ENCODE measurements at regions not wholly inside any gene's neighbourhood (a gene's known extent, or its start where the extent isn't known, plus 50 kb on each side); places are given as distances from the start of the nearest gene placed in this dataset.
"Not testable (repeated sequence)": the region's sequence is repeated elsewhere in the genome, so short reads cannot be mapped to it uniquely, and the experiment has no call there.

DNA sequence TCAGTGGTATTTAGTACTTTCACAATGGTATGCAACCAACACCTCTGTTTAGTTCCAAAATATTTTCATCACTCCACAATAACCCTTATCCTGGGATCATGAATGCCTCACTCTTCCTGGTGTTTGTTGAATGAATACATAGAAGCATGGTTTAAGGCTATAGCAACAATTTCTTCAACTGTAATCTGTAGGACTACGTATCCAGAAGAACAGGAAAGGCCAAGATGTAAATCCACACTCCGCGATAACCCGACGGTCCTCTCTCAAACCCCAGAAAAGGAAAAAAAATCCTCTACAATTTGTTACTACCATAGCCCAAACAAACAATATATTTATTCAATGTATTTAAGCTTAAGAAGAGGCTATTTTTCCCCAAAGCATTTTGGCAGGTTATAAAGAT is 141.4 kb upstream of the SALL4 start:
- TF ChIP-seq, protein P1, sequence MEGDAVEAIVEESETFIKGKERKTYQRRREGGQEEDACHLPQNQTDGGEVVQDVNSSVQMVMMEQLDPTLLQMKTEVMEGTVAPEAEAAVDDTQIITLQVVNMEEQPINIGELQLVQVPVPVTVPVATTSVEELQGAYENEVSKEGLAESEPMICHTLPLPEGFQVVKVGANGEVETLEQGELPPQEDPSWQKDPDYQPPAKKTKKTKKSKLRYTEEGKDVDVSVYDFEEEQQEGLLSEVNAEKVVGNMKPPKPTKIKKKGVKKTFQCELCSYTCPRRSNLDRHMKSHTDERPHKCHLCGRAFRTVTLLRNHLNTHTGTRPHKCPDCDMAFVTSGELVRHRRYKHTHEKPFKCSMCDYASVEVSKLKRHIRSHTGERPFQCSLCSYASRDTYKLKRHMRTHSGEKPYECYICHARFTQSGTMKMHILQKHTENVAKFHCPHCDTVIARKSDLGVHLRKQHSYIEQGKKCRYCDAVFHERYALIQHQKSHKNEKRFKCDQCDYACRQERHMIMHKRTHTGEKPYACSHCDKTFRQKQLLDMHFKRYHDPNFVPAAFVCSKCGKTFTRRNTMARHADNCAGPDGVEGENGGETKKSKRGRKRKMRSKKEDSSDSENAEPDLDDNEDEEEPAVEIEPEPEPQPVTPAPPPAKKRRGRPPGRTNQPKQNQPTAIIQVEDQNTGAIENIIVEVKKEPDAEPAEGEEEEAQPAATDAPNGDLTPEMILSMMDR (IDR thresholded peaks at IDR 0.05; ENCODE audit: poor library complexity, severe bottlenecking), result no peak
- Histone ChIP-seq H3K4me3 (ENCODE audit: severe bottlenecking) (no peak overlapping the region), H3K27ac (ENCODE audit: poor library complexity, severe bottlenecking) (no peak overlapping the region), H3K9me3 (ENCODE audit: severe bottlenecking) (no peaks in the 10 kb centered on the region), H3K36me3 (ENCODE audit: low read depth) (no peaks in the 10 kb centered on the region), H3K27me3 (ENCODE audit: insufficient read depth, poor library complexity, severe bottlenecking) (no peaks in the 10 kb centered on the region), H3K4me1 (ENCODE audit: insufficient read depth, poor library complexity, severe bottlenecking) (peaks cover 6% of the 10 kb centered on the region)
- no peak for DNase-seq (ENCODE audit: low spot score)
- no peak for ATAC-seq (ENCODE audit: low read depth)

DNA sequence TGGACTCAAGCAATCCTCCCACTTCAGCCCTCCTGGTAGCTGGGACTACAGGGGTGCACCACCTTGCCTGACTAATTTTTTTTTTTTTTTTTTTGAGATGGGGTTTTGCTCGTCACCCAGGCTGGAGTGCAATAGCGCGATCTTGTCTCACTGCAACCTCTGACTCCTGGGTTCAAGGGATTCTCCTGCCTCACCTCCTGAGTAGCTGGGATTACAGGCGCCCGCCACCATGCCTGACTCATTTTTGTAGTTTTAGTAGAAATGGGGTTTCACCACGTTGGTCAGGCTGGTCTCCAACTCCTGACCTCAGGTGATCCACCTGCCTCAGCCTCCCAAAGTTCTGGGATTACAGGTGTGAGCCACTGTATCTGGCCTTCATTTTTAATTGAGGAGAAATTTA is 141.0 kb upstream of the SALL4 start:
- H3K4me3 ChIP-seq (ENCODE audit: severe bottlenecking); H3K9me3 ChIP-seq (ENCODE audit: severe bottlenecking); H3K36me3 ChIP-seq (ENCODE audit: low read depth); ATAC-seq (ENCODE audit: low read depth); H3K27ac ChIP-seq (ENCODE audit: poor library complexity, severe bottlenecking); DNase-seq (ENCODE audit: low spot score); H3K27me3 ChIP-seq (ENCODE audit: insufficient read depth, poor library complexity, severe bottlenecking): not testable (repeated sequence)
- H3K4me1 ChIP-seq (ENCODE audit: insufficient read depth, poor library complexity, severe bottlenecking), result peaks cover 11% of the 10 kb centered on the region

GRCh38 chr20:51941503-51941902 is 139.2 kb upstream of the SALL4 start:
- H3K36me3 ChIP-seq (ENCODE audit: low read depth), result no peaks in the 10 kb centered on the region
- ATAC-seq (ENCODE audit: low read depth), result no peak
- H3K27me3 ChIP-seq (ENCODE audit: insufficient read depth, poor library complexity, severe bottlenecking), result no peaks in the 10 kb centered on the region

DNA sequence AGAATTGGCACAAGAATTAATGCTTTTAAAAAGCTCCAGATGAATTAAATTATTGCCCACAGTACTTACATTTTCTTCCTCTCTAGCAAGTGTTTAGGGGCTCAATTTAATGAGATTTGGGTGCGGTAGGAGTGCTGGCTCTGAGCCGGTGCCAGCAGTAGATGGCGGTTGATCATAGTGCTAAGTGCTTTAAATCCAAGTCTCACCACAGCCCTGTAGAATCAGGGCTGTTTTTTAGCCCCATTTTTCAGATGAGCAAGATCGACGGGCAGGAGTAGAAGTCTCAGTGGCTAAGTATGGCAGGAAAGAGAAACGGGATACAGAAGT is 136.9 kb upstream of the SALL4 start:
- no peaks in the 10 kb centered on the region for H3K27me3 ChIP-seq (ENCODE audit: insufficient read depth, poor library complexity, severe bottlenecking)
- no peak overlapping the region for H3K4me3 ChIP-seq (ENCODE audit: severe bottlenecking)
- H3K27ac ChIP-seq (ENCODE audit: poor library complexity, severe bottlenecking), result peak overlapping the region; percentile 5
- no peaks in the 10 kb centered on the region for H3K9me3 ChIP-seq (ENCODE audit: severe bottlenecking)
- TF ChIP-seq, protein P1 (IDR thresholded peaks at IDR 0.05; ENCODE audit: poor library complexity, severe bottlenecking), result no peak
- peaks cover 20% of the 10 kb centered on the region for H3K4me1 ChIP-seq (ENCODE audit: insufficient read depth, poor library complexity, severe bottlenecking)
- DNase-seq (ENCODE audit: low spot score) (no peak), ATAC-seq (ENCODE audit: low read depth) (peak; percentile 17; the same call in 1 of the 3 replicates)
- H3K36me3 ChIP-seq (ENCODE audit: low read depth), result no peaks in the 10 kb centered on the region

More at GRCh38 chr20:51941503-51941902, 139.2 kb upstream of the SALL4 start:
- TF ChIP-seq, protein P1 (IDR thresholded peaks at IDR 0.05; ENCODE audit: poor library complexity, severe bottlenecking), result no peak
- Histone ChIP-seq H3K4me3 (ENCODE audit: severe bottlenecking) (no peak overlapping the region), H3K9me3 (ENCODE audit: severe bottlenecking) (no peaks in the 10 kb centered on the region), H3K4me1 (ENCODE audit: insufficient read depth, poor library complexity, severe bottlenecking) (peaks cover 16% of the 10 kb centered on the region), H3K27ac (ENCODE audit: poor library complexity, severe bottlenecking) (no peak overlapping the region)
- DNase-seq (ENCODE audit: low spot score), result no peak

DNA sequence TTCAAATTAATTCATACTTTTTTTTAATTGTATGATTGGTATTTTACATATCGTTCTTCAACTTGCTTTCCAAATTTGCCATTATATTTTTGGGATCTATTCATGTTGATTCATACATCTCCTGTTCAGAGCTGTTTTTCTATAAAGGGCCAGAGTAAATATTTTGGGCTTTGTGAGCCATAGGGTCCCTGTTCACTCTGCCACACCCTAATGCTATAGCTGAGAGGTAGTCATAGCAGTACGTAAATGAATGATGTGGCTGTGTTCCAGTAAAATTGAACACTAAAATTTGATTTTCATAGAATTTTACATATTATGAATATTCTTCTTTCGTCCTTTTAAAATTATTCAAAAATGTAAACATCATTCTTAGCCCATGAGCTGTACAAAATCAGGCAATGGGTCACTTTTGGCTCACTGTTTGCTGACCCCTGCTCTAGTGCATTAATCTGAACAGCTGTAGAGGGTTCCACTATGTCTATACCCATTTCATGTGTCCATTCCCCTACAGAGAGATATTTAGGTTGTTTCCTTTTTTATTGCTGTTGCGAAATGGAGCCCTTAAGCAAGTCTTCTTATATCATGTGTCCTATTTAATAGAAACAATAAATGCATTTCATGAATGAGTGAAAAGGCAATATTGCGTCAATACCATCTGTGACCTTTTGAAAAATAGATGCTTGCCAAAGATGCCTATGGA is 136.4 kb upstream of the SALL4 start:
- Histone ChIP-seq H3K36me3 (ENCODE audit: low read depth) (no peaks in the 10 kb centered on the region), H3K4me3 (ENCODE audit: severe bottlenecking) (no peak overlapping the region), H3K9me3 (ENCODE audit: severe bottlenecking) (no peaks in the 10 kb centered on the region), H3K27me3 (ENCODE audit: insufficient read depth, poor library complexity, severe bottlenecking) (no peaks in the 10 kb centered on the region), H3K4me1 (ENCODE audit: insufficient read depth, poor library complexity, severe bottlenecking) (peaks cover 25% of the 10 kb centered on the region), H3K27ac (ENCODE audit: poor library complexity, severe bottlenecking) (peak overlapping the region; percentile 5)
- ATAC-seq (ENCODE audit: low read depth) (peak; percentile 64), DNase-seq (ENCODE audit: low spot score) (no peak)
- TF ChIP-seq, protein P1 (IDR thresholded peaks at IDR 0.05; ENCODE audit: poor library complexity, severe bottlenecking), result no peak
